Kidney (tissue), 13 donors: ENCODE measurements at regions not wholly inside any gene's neighbourhood (a gene's known extent, or its start where the extent isn't known, plus 50 kb on each side); places are given as distances from the start of the nearest gene placed in this dataset.

ENCODE experiments used
- DNase-seq, 5 donors: peaks; one replicate each; pipeline ENCODE4 v3.0.0-alpha.2; 2013 to 2020
- FAIRE-seq: peaks from 2 replicates; lab custom pipeline; 2012; peaks lifted over from hg19 to GRCh38; lab: Jason Lieb, UNC
- H3K27ac ChIP-seq, 2 donors: one replicate each; pipeline ENCODE4 v1.7.0; 2013; ENCODE audit warnings: low read depth in 2 of 2, low read length in 2 of 2, inconsistent platforms in 1 of 2
- H3K27me3 ChIP-seq: one replicate; pipeline ENCODE4 v1.7.1; 2013; ENCODE audit warnings: low read length, inconsistent platforms; ENCODE audit not compliant: control insufficient read depth, insufficient read depth
- H3K36me3 ChIP-seq, 3 donors: one replicate each; pipeline versions ENCODE4 v1.7.0 to v1.7.1; 2013; ENCODE audit warnings: low read length in 3 of 3, control low read depth in 1 of 3, inconsistent platforms in 1 of 3; ENCODE audit not compliant: insufficient read depth in 3 of 3, control insufficient read depth in 2 of 3
- H3K4me1 ChIP-seq, 3 donors: one replicate each; pipeline versions ENCODE4 v1.7.0 to v1.7.1; 2013; ENCODE audit warnings: low read length in 3 of 3, inconsistent platforms in 1 of 3, low read depth in 1 of 3; ENCODE audit not compliant: control insufficient read depth in 2 of 3, insufficient read depth in 2 of 3
- H3K4me3 ChIP-seq, 3 donors: one replicate each; pipeline versions ENCODE4 v1.7.0 to v1.8.1; 2013; ENCODE audit warnings: low read length in 3 of 3, control low read depth in 1 of 3, inconsistent platforms in 1 of 3
- H3K9ac ChIP-seq, 3 donors: one replicate each; pipeline versions ENCODE4 v1.7.0 to v1.7.1; 2013; ENCODE audit warnings: low read length in 3 of 3, control low read depth in 1 of 3, inconsistent platforms in 1 of 3
- H3K9me3 ChIP-seq, 3 donors: one replicate each; pipeline versions ENCODE4 v1.7.0 to v1.7.1; 2013; ENCODE audit warnings: low read length in 3 of 3, control low read depth in 1 of 3, inconsistent platforms in 1 of 3; ENCODE audit not compliant: control insufficient read depth in 2 of 3, insufficient read depth in 1 of 3
- intact Hi-C: fragments of 100-400 bp; cut with DNase I; formaldehyde crosslinking; loops from one replicate; pipeline ENCODE4 v1.11.1; 2022
- TF ChIP-seq, protein P1 (sequence below): IDR thresholded peaks from 3 replicates; pipeline ENCODE4 v1.5.1; 2012; ENCODE audit warnings: mild to moderate bottlenecking, moderate library complexity, borderline replicate concordance; ENCODE audit not compliant: insufficient read depth; ENCODE audit errors: extremely low read depth
- donor health status: control.
- donor health status: control.
- donor health status: control.
- donor health status: control.
- donor health status: control.
- donor health status: DM: yes; HTN: yes; CAD: no.
- donor health status: Normal renal cell carcinoma (clear cell type).

DNA sequence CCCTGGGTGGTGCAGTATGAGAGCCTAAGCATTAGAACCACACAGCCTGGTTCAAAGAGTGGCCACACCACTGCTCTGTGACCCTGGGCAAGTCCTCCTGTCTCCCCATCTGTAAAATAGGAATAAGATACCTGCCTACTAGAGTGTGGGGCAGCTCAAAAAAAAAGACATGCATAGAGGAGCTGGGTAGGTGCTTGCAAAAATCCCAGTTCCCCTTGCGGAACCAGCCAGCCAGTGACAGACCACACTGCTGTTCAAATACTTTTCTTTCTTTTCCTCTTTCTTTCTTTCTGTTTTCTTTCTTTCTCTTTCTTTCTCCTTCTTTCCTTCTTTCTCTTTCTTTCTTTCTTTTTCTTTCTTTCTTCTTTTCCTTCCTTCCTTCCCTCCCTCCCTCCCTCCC is 63.0 kb upstream of the TRIM2 start:
- intact Hi-C loops, result loop anchor here (10.0 kb wide), 2 partner anchors 184 to 434 kb away; no protein-coding TSS in a partner anchor
- no peak for DNase-seq
- TF ChIP-seq, protein P1, sequence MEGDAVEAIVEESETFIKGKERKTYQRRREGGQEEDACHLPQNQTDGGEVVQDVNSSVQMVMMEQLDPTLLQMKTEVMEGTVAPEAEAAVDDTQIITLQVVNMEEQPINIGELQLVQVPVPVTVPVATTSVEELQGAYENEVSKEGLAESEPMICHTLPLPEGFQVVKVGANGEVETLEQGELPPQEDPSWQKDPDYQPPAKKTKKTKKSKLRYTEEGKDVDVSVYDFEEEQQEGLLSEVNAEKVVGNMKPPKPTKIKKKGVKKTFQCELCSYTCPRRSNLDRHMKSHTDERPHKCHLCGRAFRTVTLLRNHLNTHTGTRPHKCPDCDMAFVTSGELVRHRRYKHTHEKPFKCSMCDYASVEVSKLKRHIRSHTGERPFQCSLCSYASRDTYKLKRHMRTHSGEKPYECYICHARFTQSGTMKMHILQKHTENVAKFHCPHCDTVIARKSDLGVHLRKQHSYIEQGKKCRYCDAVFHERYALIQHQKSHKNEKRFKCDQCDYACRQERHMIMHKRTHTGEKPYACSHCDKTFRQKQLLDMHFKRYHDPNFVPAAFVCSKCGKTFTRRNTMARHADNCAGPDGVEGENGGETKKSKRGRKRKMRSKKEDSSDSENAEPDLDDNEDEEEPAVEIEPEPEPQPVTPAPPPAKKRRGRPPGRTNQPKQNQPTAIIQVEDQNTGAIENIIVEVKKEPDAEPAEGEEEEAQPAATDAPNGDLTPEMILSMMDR, result no peak

GRCh38 chr4:153142700-153143438 is 61.4 kb upstream of the TRIM2 start:
- Histone ChIP-seq H3K27me3 (no peaks in the 10 kb centered on the region), H3K4me1 (peaks cover 0 to 5% (median 2%) of the 10 kb centered on the region in 3 donors), H3K36me3 (no peaks in the 10 kb centered on the region), H3K4me3 (peak overlapping the region in 2 of 3 donors; percentile 21 to 37), H3K9me3 (no peaks in the 10 kb centered on the region), H3K27ac (peak overlapping the region in 1 of 2 donors; percentile 45), H3K9ac (peak overlapping the region in 2 of 3 donors; percentile 4 to 25)
- intact Hi-C loops, result loop anchor here (10.0 kb wide), 2 partner anchors 182 to 432 kb away; no protein-coding TSS in a partner anchor
- peak; percentile 54 for FAIRE-seq
- peak; percentile 82 to 95 (median 89) for DNase-seq
- TF ChIP-seq, protein P1, result peak; percentile 84

More for the DNA sequence above, 63.0 kb upstream of the TRIM2 start:
- no peak overlapping the region for H3K4me3 ChIP-seq
- no peak for FAIRE-seq
- no peaks in the 10 kb centered on the region for H3K27me3 ChIP-seq
- no peak overlapping the region for H3K9ac ChIP-seq
- H3K9me3 ChIP-seq, result no peaks in the 10 kb centered on the region
- H3K36me3 ChIP-seq, result no peaks in the 10 kb centered on the region
- H3K4me1 ChIP-seq, result peaks cover 0 to 5% (median 2%) of the 10 kb centered on the region in 3 donors
- H3K27ac ChIP-seq, result no peak overlapping the region

DNA sequence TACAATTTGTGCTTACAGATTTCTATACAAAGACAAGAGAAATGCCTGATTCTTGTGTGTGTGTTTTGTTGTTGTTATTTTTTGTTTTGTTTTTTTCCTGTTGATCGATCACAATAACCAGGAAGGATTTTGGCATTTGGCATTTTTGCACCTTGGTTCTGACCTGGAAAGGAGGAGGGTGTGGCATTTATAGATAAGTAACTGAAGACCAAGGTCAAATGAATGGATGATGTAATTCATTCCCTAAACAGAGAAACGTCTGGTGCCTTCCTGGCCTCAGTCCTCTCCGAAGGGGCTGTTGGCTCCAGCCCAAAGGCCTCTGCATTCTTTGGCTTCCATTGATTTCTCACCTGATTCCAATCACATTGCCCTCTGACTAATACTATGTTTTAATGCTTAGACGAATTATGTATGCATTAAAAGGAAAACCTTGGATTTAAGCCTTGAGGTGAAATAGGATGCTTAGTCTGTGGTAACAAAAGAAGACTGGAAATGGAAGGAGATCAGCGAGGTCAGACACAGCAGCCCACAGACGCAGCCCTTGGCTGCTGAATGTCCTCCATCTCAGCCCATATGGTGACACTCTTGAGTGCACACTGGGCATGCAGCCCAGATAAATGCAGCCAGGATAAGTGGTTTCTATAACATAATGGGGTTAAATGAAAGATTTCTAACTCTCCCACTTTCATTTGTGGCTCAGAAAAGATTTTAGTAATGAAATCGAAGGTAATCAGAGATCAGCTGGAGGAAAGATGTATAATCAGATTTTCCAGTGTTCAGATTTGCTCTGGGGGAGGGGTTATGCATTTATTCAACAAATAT is 60.5 kb upstream of the TRIM2 start:
- Histone ChIP-seq H3K36me3 (no peaks in the 10 kb centered on the region), H3K27me3 (no peaks in the 10 kb centered on the region), H3K9ac (peak overlapping the region in 1 of 3 donors; percentile 4), H3K9me3 (no peaks in the 10 kb centered on the region), H3K4me3 (no peak overlapping the region), H3K4me1 (peaks cover 0 to 5% (median 2%) of the 10 kb centered on the region in 3 donors), H3K27ac (peak overlapping the region in 1 of 2 donors; percentile 45)
- FAIRE-seq, result no peak
- TF ChIP-seq, protein P1, result no peak
- peak in 3 of 5 donors; percentile 54 to 85 (median 84) for DNase-seq
- intact Hi-C loops, result loop anchor here (10.0 kb wide), 2 partner anchors 181 to 431 kb away; no protein-coding TSS in a partner anchor
